ENCODE measurements at regions not wholly inside any gene's neighbourhood (a gene's known extent, or its start where the extent isn't known, plus 50 kb on each side); places are given as distances from the start of the nearest gene placed in this dataset.

DNA sequence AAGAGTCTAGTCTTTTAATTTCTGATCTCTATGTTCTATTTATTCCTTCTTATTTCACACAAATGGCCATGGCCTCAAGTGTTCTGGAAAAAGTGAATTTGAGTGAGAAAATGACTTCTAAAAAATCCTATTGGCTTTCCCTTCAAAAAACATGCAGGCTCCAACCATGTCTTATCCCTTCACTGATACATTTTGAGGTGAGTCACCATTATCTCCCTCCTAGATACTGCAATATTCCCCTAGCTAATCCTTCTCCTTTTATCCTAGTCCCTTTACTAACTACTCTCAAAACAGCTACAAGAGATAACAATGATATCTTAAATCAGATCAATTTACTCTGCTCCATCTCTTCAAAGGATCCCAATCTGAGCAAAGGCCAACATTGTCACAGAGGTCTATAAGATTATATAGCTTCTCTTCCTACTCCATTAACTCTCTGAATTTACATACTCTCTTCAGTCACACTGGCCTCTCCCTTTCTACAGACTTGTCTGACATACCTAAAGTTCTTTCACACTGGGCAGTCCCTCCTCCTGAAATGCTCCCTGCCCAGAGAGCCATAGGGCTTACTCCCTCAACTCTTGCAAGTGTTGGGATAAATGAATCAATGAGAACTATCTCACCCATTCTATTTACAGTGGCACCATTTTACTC is 129.2 kb downstream of the TENT5A start:
- no peak for DNase-seq (ENCODE audit: extremely low spot score)
- POLR2A ChIA-PET, result no interaction called here
- TF ChIP-seq, protein P1, sequence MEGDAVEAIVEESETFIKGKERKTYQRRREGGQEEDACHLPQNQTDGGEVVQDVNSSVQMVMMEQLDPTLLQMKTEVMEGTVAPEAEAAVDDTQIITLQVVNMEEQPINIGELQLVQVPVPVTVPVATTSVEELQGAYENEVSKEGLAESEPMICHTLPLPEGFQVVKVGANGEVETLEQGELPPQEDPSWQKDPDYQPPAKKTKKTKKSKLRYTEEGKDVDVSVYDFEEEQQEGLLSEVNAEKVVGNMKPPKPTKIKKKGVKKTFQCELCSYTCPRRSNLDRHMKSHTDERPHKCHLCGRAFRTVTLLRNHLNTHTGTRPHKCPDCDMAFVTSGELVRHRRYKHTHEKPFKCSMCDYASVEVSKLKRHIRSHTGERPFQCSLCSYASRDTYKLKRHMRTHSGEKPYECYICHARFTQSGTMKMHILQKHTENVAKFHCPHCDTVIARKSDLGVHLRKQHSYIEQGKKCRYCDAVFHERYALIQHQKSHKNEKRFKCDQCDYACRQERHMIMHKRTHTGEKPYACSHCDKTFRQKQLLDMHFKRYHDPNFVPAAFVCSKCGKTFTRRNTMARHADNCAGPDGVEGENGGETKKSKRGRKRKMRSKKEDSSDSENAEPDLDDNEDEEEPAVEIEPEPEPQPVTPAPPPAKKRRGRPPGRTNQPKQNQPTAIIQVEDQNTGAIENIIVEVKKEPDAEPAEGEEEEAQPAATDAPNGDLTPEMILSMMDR (IDR thresholded peaks at IDR 0.05; ENCODE audit: control extremely low read depth, extremely low read depth, low read depth, missing control alignments), result no peak
- CTCF ChIA-PET, result interaction anchor here (0.7 to 1.0 kb wide), 2 partner anchors 12 to 17 kb away, joined by 3 read pairs; no protein-coding TSS in a partner anchor

DNA sequence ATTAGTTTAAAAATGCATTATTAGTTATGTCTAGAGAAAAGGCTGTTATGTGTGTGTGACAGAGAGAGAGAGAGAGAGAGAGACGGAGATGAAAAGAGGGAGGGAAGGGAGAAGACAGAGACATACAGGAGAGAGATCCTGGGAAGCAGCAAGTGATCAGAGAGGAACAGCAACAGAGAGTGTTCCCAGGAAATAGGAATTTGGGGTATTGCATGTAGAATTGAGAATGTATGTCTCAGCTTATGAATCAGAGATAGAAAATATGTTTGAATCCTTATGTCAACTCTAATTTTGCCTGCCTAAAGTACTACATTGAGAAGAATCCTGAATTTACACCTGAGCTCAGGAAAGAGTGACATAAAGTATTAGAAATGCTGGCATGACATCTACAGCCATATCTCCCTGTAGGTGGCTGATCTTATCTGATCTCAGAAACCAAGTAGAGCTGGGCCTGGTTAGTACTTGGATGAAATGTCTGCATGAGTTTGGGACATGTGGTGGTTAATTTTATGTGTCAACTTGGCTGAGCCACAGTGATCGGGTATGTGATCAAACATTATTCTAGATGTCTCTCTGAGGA is 130.6 kb downstream of the TENT5A start:
- POLR2A ChIA-PET, result no interaction called here
- TF ChIP-seq, protein P1 (IDR thresholded peaks at IDR 0.05; ENCODE audit: control extremely low read depth, extremely low read depth, low read depth, missing control alignments), result no peak
- DNase-seq (ENCODE audit: extremely low spot score), result no peak
- CTCF ChIA-PET, result no interaction called here

DNA sequence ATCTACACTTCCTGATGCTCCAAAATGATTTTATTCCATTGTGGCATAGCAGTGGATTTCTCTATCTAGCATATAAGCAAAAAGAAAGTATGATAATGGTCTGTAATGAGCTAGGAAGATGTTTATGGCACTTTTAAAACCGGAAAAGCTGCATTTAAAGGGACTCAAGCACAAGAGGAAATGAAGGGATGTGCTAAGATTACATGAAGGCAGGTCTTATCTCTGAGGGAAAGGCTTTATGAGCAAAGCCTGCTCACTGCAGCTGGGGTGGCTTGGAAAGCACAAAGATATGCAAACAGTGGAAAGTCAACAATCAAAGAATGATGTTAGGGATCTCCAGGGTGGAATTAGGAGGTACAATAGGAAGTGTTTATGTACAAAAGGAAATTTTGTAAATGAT is 138.2 kb downstream of the TENT5A start:
- POLR2A ChIA-PET, result no interaction called here
- CTCF ChIA-PET, result no interaction called here
- DNase-seq (ENCODE audit: extremely low spot score), result no peak
- TF ChIP-seq, protein P1 (IDR thresholded peaks at IDR 0.05; ENCODE audit: control extremely low read depth, extremely low read depth, low read depth, missing control alignments), result no peak

DNA sequence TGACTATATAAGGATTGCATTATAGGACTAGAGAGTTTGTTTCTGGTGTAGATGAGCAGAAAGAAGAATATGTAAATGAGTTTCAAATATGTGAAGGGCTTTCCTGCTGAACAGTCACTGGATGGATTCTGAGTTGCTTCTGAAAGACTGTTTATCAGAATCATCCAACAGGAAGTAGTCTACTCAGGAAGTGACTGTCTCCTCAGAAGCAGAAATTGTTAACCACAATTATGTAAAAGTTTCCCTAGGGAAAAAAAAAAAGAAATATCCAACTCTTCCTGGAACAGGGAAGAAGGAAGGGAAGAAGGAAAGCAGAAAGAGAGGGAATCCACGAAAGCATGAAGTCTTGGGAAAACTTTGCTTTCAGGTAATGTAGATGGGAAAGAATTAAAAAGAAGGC is 138.9 kb downstream of the TENT5A start:
- no peak for DNase-seq (ENCODE audit: extremely low spot score)
- ChIA-PET CTCF (no interaction called here), POLR2A (no interaction called here)
- TF ChIP-seq, protein P1 (IDR thresholded peaks at IDR 0.05; ENCODE audit: control extremely low read depth, extremely low read depth, low read depth, missing control alignments), result no peak

DNA sequence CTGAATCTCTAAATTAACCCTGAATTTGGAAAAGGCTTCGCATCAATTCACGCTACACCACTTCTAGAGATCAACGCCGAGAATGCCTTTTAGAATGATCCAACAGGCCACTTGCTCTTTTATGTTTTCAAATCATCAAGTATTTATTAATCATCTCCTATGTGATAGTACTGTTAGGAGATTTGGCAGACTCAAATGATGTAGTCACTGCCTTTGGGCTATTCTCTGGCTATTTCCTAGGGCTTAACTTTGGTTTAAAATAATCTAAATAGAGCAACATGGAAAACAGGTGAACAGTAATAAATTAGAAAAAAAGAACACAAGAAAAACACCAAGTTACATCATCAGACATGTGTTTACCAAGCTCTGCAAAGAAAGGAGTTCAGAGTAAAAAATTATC is 140.3 kb downstream of the TENT5A start:
- DNase-seq (ENCODE audit: extremely low spot score), result no peak
- CTCF ChIA-PET, result no interaction called here
- POLR2A ChIA-PET, result no interaction called here
- TF ChIP-seq, protein P1 (IDR thresholded peaks at IDR 0.05; ENCODE audit: control extremely low read depth, extremely low read depth, low read depth, missing control alignments), result no peak

DNA sequence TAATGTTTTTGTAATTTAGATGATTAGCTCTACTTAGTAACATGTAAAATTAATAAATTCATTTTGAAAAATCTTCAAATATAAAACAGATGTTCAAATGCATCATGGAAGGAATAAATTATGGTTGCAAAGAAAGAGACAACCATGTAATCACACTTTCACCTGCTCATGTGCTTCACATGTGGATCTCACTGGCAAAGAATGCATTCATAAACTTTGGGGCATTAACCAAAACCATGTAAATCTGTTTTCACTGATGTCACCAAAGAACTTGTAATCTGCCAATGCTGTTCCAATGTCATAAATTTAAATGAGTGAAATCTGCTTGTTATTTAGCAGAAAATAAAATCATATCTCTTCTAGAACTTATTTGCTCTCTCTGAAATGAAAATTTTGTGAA is 142.7 kb downstream of the TENT5A start:
- ChIA-PET CTCF (no interaction called here), POLR2A (no interaction called here)
- TF ChIP-seq, protein P1 (IDR thresholded peaks at IDR 0.05; ENCODE audit: control extremely low read depth, extremely low read depth, low read depth, missing control alignments), result no peak
- no peak for DNase-seq (ENCODE audit: extremely low spot score)

Data from GM10248 (cell line).